ENCODE measurements at regions not wholly inside any gene's neighbourhood (a gene's known extent, or its start where the extent isn't known, plus 50 kb on each side); places are given as distances from the start of the nearest gene placed in this dataset.

GRCh38 chr17:68707031-68707430, 105.9 kb upstream of the FAM20A start:
- peaks cover 6% of the 10 kb centered on the region for H3K9me3 Mint-ChIP-seq
- no peak overlapping the region for H3K4me3 Mint-ChIP-seq
- ATAC-seq: no peak
- no peaks in the 10 kb centered on the region for H3K4me1 Mint-ChIP-seq
- H3K27ac Mint-ChIP-seq: no peak overlapping the region
- DNase-seq: no peak
- H3K27me3 Mint-ChIP-seq: peaks cover 12% of the 10 kb centered on the region
- no peaks in the 10 kb centered on the region for H3K36me3 Mint-ChIP-seq (ENCODE audit: low read depth)

- H3K4me1 Mint-ChIP-seq: no peaks in the 10 kb centered on the region
- peaks cover 9% of the 10 kb centered on the region for H3K27me3 Mint-ChIP-seq
- ATAC-seq: no peak
- peaks cover 6% of the 10 kb centered on the region for H3K9me3 Mint-ChIP-seq
- H3K4me3 Mint-ChIP-seq: no peak overlapping the region
- no peaks in the 10 kb centered on the region for H3K36me3 Mint-ChIP-seq (ENCODE audit: low read depth)
- no peak for DNase-seq
- no peak overlapping the region for H3K27ac Mint-ChIP-seq
Observed at GRCh38 chr17:68706356-68706920, 105.3 kb upstream of the FAM20A start.

- H3K27ac Mint-ChIP-seq: no peak overlapping the region
- H3K4me1 Mint-ChIP-seq: no peaks in the 10 kb centered on the region
Observed at GRCh38 chr17:68705714-68706076, 104.5 kb upstream of the FAM20A start.

GRCh38 chr17:68704871-68705713, 103.9 kb upstream of the FAM20A start:
- peaks cover 6% of the 10 kb centered on the region for H3K9me3 Mint-ChIP-seq
- no peaks in the 10 kb centered on the region for H3K36me3 Mint-ChIP-seq (ENCODE audit: low read depth)
- no peak overlapping the region for H3K4me3 Mint-ChIP-seq
- peaks cover 9% of the 10 kb centered on the region for H3K27me3 Mint-ChIP-seq
- no peak overlapping the region for H3K27ac Mint-ChIP-seq
- ATAC-seq (no peak), DNase-seq (no peak)
- no peaks in the 10 kb centered on the region for H3K4me1 Mint-ChIP-seq

More at GRCh38 chr17:68705714-68706076, 104.5 kb upstream of the FAM20A start:
- Mint-ChIP-seq H3K9me3 (peaks cover 6% of the 10 kb centered on the region), H3K36me3 (ENCODE audit: low read depth) (no peaks in the 10 kb centered on the region), H3K27me3 (peaks cover 9% of the 10 kb centered on the region), H3K4me3 (no peak overlapping the region)
- ATAC-seq (no peak), DNase-seq (no peak)

- H3K9me3 Mint-ChIP-seq: peaks cover 6% of the 10 kb centered on the region
- H3K27ac Mint-ChIP-seq: no peak overlapping the region
- H3K4me3 Mint-ChIP-seq: no peak overlapping the region
- ATAC-seq: no peak
- no peaks in the 10 kb centered on the region for H3K4me1 Mint-ChIP-seq
- DNase-seq: no peak
- H3K27me3 Mint-ChIP-seq: peaks cover 14% of the 10 kb centered on the region
- no peaks in the 10 kb centered on the region for H3K36me3 Mint-ChIP-seq (ENCODE audit: low read depth)
Observed at GRCh38 chr17:68701046-68701445, 99.9 kb upstream of the FAM20A start.

GRCh38 chr17:68700421-68700820, 99.3 kb upstream of the FAM20A start:
- Mint-ChIP-seq H3K27ac (no peak overlapping the region), H3K4me1 (no peaks in the 10 kb centered on the region), H3K9me3 (peaks cover 6% of the 10 kb centered on the region), H3K4me3 (no peak overlapping the region), H3K36me3 (ENCODE audit: low read depth) (no peaks in the 10 kb centered on the region), H3K27me3 (peaks cover 16% of the 10 kb centered on the region)
- DNase-seq (no peak), ATAC-seq (no peak)

- H3K36me3 Mint-ChIP-seq (ENCODE audit: low read depth): no peaks in the 10 kb centered on the region
- H3K27me3 Mint-ChIP-seq: peaks cover 13% of the 10 kb centered on the region
- H3K4me1 Mint-ChIP-seq: no peaks in the 10 kb centered on the region
- DNase-seq (no peak), ATAC-seq (no peak)
- H3K27ac Mint-ChIP-seq: no peak overlapping the region
- no peak overlapping the region for H3K4me3 Mint-ChIP-seq
- H3K9me3 Mint-ChIP-seq: peaks cover 6% of the 10 kb centered on the region
Observed at GRCh38 chr17:68699936-68700335, 98.8 kb upstream of the FAM20A start.

GRCh38 chr17:68698746-68699145, 97.6 kb upstream of the FAM20A start:
- no peak for ATAC-seq
- no peak overlapping the region for H3K27ac Mint-ChIP-seq
- H3K9me3 Mint-ChIP-seq: peaks cover 6% of the 10 kb centered on the region
- peaks cover 13% of the 10 kb centered on the region for H3K27me3 Mint-ChIP-seq
- H3K4me1 Mint-ChIP-seq: no peaks in the 10 kb centered on the region
- no peak overlapping the region for H3K4me3 Mint-ChIP-seq
- DNase-seq: no peak
- no peaks in the 10 kb centered on the region for H3K36me3 Mint-ChIP-seq (ENCODE audit: low read depth)

GRCh38 chr17:68697850-68698361, 96.7 kb upstream of the FAM20A start:
- Mint-ChIP-seq H3K36me3 (ENCODE audit: low read depth) (no peaks in the 10 kb centered on the region), H3K9me3 (no peaks in the 10 kb centered on the region), H3K27me3 (peaks cover 13% of the 10 kb centered on the region), H3K27ac (no peak overlapping the region), H3K4me3 (no peak overlapping the region), H3K4me1 (no peaks in the 10 kb centered on the region)
- no peak for ATAC-seq
- DNase-seq: no peak

GRCh38 chr17:68695659-68696058, 94.5 kb upstream of the FAM20A start:
- H3K9me3 Mint-ChIP-seq: no peaks in the 10 kb centered on the region
- H3K36me3 Mint-ChIP-seq (ENCODE audit: low read depth): no peaks in the 10 kb centered on the region
- no peaks in the 10 kb centered on the region for H3K4me1 Mint-ChIP-seq
- DNase-seq (no peak), ATAC-seq (no peak)
- peaks cover 11% of the 10 kb centered on the region for H3K27me3 Mint-ChIP-seq
- H3K4me3 Mint-ChIP-seq: no peak overlapping the region
- H3K27ac Mint-ChIP-seq: no peak overlapping the region

GRCh38 chr17:68694791-68695485, 93.8 kb upstream of the FAM20A start:
- no peaks in the 10 kb centered on the region for H3K9me3 Mint-ChIP-seq
- no peak overlapping the region for H3K27ac Mint-ChIP-seq
- H3K36me3 Mint-ChIP-seq (ENCODE audit: low read depth): no peaks in the 10 kb centered on the region
- no peak overlapping the region for H3K4me3 Mint-ChIP-seq
- no peaks in the 10 kb centered on the region for H3K4me1 Mint-ChIP-seq
- DNase-seq: no peak
- no peak for ATAC-seq
- peaks cover 11% of the 10 kb centered on the region for H3K27me3 Mint-ChIP-seq

- ATAC-seq (no peak), DNase-seq (no peak)
- H3K9me3 Mint-ChIP-seq: no peaks in the 10 kb centered on the region
- no peak overlapping the region for H3K4me3 Mint-ChIP-seq
- H3K27me3 Mint-ChIP-seq: peaks cover 9% of the 10 kb centered on the region
- no peaks in the 10 kb centered on the region for H3K4me1 Mint-ChIP-seq
- no peak overlapping the region for H3K27ac Mint-ChIP-seq
- no peaks in the 10 kb centered on the region for H3K36me3 Mint-ChIP-seq (ENCODE audit: low read depth)
Observed at GRCh38 chr17:68693896-68694295, 92.7 kb upstream of the FAM20A start.

GRCh38 chr17:68693466-68693865, 92.3 kb upstream of the FAM20A start:
- no peak for DNase-seq
- no peaks in the 10 kb centered on the region for H3K36me3 Mint-ChIP-seq (ENCODE audit: low read depth)
- H3K27me3 Mint-ChIP-seq: peaks cover 6% of the 10 kb centered on the region
- H3K27ac Mint-ChIP-seq: no peak overlapping the region
- no peak overlapping the region for H3K4me3 Mint-ChIP-seq
- ATAC-seq: no peak
- H3K4me1 Mint-ChIP-seq: no peaks in the 10 kb centered on the region
- no peaks in the 10 kb centered on the region for H3K9me3 Mint-ChIP-seq

- DNase-seq (no peak), ATAC-seq (no peak)
- H3K9me3 Mint-ChIP-seq: no peaks in the 10 kb centered on the region
- H3K36me3 Mint-ChIP-seq (ENCODE audit: low read depth): no peaks in the 10 kb centered on the region
- H3K4me3 Mint-ChIP-seq: no peak overlapping the region
- no peaks in the 10 kb centered on the region for H3K4me1 Mint-ChIP-seq
- peaks cover 12% of the 10 kb centered on the region for H3K27me3 Mint-ChIP-seq
- H3K27ac Mint-ChIP-seq: no peak overlapping the region
Observed at GRCh38 chr17:68686108-68686988, 85.2 kb upstream of the FAM20A start.
